ENCODE measurements at regions not wholly inside any gene's neighbourhood (a gene's known extent, or its start where the extent isn't known, plus 50 kb on each side); places are given as distances from the start of the nearest gene placed in this dataset.

DNA sequence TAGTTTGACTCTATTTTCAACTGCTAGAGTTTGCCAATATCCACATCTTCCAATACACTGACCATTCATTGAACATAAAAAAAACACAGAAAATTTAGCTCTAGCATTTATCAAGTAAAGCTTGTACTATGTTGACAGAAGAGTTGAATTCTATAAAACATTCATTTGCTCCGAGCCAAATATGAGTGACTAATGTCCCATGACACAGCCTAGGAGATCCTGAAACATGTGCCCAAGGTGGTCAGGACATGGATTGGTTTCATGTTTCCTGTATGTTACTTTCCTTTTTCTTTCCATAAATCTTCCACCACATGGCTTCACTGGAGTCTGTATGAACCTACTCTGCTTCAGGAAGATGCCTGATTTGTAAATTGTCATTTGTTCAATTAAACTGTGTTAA, 122.4 kb upstream of the PRDM9 start:
- Histone ChIP-seq H3K27ac (replicated peaks; ENCODE audit: low read length) (no peak overlapping the region), H3K36me3 (replicated peaks in 1 of 2; ENCODE audit: control insufficient read depth in 2 of 2, insufficient read depth in 2 of 2, low read length in 2 of 2) (no peaks in the 10 kb centered on the region), H2BK5ac (ENCODE audit: low read length) (no peak overlapping the region), H2AK5ac (ENCODE audit: low read depth, low read length) (no peak overlapping the region), H3K18ac (ENCODE audit: low read length) (no peak overlapping the region), H4K91ac (ENCODE audit: low read depth, low read length, poor library complexity) (no peak overlapping the region), H3K9me3 (replicated peaks in 1 of 2; ENCODE audit: control insufficient read depth in 2 of 2, insufficient read depth in 1 of 2, low read depth in 1 of 2, low read length in 2 of 2) (no peaks in the 10 kb centered on the region), H3K27me3 (ENCODE audit: control insufficient read depth in 3 of 3, insufficient read depth in 3 of 3, low read depth in 1 of 3, low read length in 3 of 3) (no peaks in the 10 kb centered on the region), H3K79me1 (ENCODE audit: low read depth, low read length) (no peaks in the 10 kb centered on the region), H3K14ac (ENCODE audit: low read length) (no peak overlapping the region), H3K9ac (ENCODE audit: low read depth, low read length, poor library complexity) (no peak overlapping the region), H3K4me1 (ENCODE audit: control insufficient read depth in 2 of 2, insufficient read depth in 1 of 2, low read depth in 1 of 2, low read length in 2 of 2) (peaks cover 0 to 9% of the 10 kb centered on the region in 2 donors), H2BK120ac (ENCODE audit: low read depth, low read length) (no peak overlapping the region), H3K4me3 (ENCODE audit: low read length in 2 of 2) (no peak overlapping the region), H2AFZ (ENCODE audit: low read length) (no peak overlapping the region), H2BK12ac (ENCODE audit: low read length) (no peak overlapping the region), H2BK15ac (ENCODE audit: low read length) (no peak overlapping the region), H3K4ac (ENCODE audit: low read length) (no peak overlapping the region), H3K23ac (ENCODE audit: low read depth, low read length, poor library complexity) (no peak overlapping the region), H3K4me2 (ENCODE audit: insufficient read depth, low read length, poor library complexity, severe bottlenecking) (no peak overlapping the region), H4K8ac (ENCODE audit: low read depth, low read length) (no peak overlapping the region)
- no CpG with 5 or more reads among the region's 1 CpG for WGBS, 2 donors (ENCODE audit: extremely low coverage in 2 of 2, insufficient read length in 2 of 2, insufficient replicate concordance in 1 of 2)
- no peak for DNase-seq (ENCODE audit: low spot score)

DNA sequence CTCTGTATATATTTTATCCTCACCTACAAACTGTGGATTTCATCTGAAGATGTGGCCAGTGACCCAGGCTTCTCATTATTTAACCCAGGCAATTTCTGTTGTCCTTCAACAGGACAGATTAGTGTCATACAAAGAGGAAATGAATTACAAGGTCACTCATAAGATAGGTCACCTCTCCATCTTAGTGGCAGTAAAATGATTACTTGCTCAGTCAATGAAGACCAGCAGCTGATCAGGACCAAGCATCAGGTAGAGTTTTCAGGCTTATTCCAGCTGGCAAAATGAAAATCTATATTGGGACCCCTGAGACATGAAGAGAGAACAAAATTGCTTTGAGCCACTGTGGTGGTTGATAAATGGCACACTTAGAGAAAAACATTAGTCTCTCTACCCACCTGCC, 135.2 kb upstream of the PRDM9 start:
- no peaks in the 10 kb centered on the region for H3K4me1 ChIP-seq (ENCODE audit: control insufficient read depth in 2 of 2, insufficient read depth in 1 of 2, low read depth in 1 of 2, low read length in 2 of 2)
- H3K9me3 ChIP-seq (replicated peaks in 1 of 2; ENCODE audit: control insufficient read depth in 2 of 2, insufficient read depth in 1 of 2, low read depth in 1 of 2, low read length in 2 of 2): no peaks in the 10 kb centered on the region
- no peak overlapping the region for H2BK120ac ChIP-seq (ENCODE audit: low read depth, low read length)
- no peak overlapping the region for H4K8ac ChIP-seq (ENCODE audit: low read depth, low read length)
- H2BK15ac ChIP-seq (ENCODE audit: low read length): no peak overlapping the region
- H3K18ac ChIP-seq (ENCODE audit: low read length): no peak overlapping the region
- no peak overlapping the region for H3K23ac ChIP-seq (ENCODE audit: low read depth, low read length, poor library complexity)
- no peak overlapping the region for H4K91ac ChIP-seq (ENCODE audit: low read depth, low read length, poor library complexity)
- H3K79me1 ChIP-seq (ENCODE audit: low read depth, low read length): no peaks in the 10 kb centered on the region
- H3K4me3 ChIP-seq (ENCODE audit: low read length in 2 of 2): no peak overlapping the region
- no peak overlapping the region for H2AK5ac ChIP-seq (ENCODE audit: low read depth, low read length)
- no peak overlapping the region for H3K9ac ChIP-seq (ENCODE audit: low read depth, low read length, poor library complexity)
- no peak overlapping the region for H2BK12ac ChIP-seq (ENCODE audit: low read length)
- H3K4me2 ChIP-seq (ENCODE audit: insufficient read depth, low read length, poor library complexity, severe bottlenecking): no peak overlapping the region
- no peak overlapping the region for H3K14ac ChIP-seq (ENCODE audit: low read length)
- no peak for DNase-seq (ENCODE audit: low spot score)
- no peak overlapping the region for H2AFZ ChIP-seq (ENCODE audit: low read length)
- no peaks in the 10 kb centered on the region for H3K27me3 ChIP-seq (ENCODE audit: control insufficient read depth in 3 of 3, insufficient read depth in 3 of 3, low read depth in 1 of 3, low read length in 3 of 3)
- H3K27ac ChIP-seq (replicated peaks; ENCODE audit: low read length): no peak overlapping the region
- H2BK5ac ChIP-seq (ENCODE audit: low read length): no peak overlapping the region
- H3K36me3 ChIP-seq (replicated peaks in 1 of 2; ENCODE audit: control insufficient read depth in 2 of 2, insufficient read depth in 2 of 2, low read length in 2 of 2): no peaks in the 10 kb centered on the region
- no peak overlapping the region for H3K4ac ChIP-seq (ENCODE audit: low read length)

DNA sequence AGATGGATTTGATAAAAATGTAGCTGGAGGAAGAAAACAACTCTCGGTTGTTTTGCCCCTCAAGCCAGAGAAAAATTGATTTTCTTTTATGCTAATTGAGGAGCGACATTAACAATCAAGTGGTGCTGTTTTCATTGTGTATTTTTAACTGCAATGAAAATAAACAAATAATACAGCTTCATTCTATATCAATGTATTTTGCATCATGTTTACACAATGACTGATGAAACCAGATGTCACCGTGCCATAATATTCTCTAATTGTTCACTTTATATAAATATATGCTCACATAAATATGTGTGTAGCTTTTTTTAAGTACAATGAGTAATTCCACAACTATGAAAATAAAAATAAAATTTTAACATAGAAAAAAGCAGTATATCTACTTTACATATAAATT, 139.0 kb upstream of the PRDM9 start:
- no peak overlapping the region for H3K4me3 ChIP-seq (ENCODE audit: low read length in 2 of 2)
- no peak overlapping the region for H3K27ac ChIP-seq (replicated peaks; ENCODE audit: low read length)
- H3K27me3 ChIP-seq (ENCODE audit: control insufficient read depth in 3 of 3, insufficient read depth in 3 of 3, low read depth in 1 of 3, low read length in 3 of 3): no peaks in the 10 kb centered on the region
- H3K4me1 ChIP-seq (ENCODE audit: control insufficient read depth in 2 of 2, insufficient read depth in 1 of 2, low read depth in 1 of 2, low read length in 2 of 2): no peaks in the 10 kb centered on the region
- H3K9me3 ChIP-seq (replicated peaks in 1 of 2; ENCODE audit: control insufficient read depth in 2 of 2, insufficient read depth in 1 of 2, low read depth in 1 of 2, low read length in 2 of 2): no peaks in the 10 kb centered on the region
- no peak overlapping the region for H2AFZ ChIP-seq (ENCODE audit: low read length)
- H3K4me2 ChIP-seq (ENCODE audit: insufficient read depth, low read length, poor library complexity, severe bottlenecking): no peak overlapping the region
- WGBS, 2 donors (ENCODE audit: extremely low coverage in 2 of 2, insufficient read length in 2 of 2, insufficient replicate concordance in 1 of 2): no CpG with 5 or more reads among the region's 3 CpGs
- no peaks in the 10 kb centered on the region for H3K79me1 ChIP-seq (ENCODE audit: low read depth, low read length)
- H2BK12ac ChIP-seq (ENCODE audit: low read length): no peak overlapping the region
- H3K9ac ChIP-seq (ENCODE audit: low read depth, low read length, poor library complexity): no peak overlapping the region
- no peak for DNase-seq (ENCODE audit: low spot score)
- H2BK15ac ChIP-seq (ENCODE audit: low read length): no peak overlapping the region
- no peak overlapping the region for H3K14ac ChIP-seq (ENCODE audit: low read length)
- no peaks in the 10 kb centered on the region for H3K36me3 ChIP-seq (replicated peaks in 1 of 2; ENCODE audit: control insufficient read depth in 2 of 2, insufficient read depth in 2 of 2, low read length in 2 of 2)
- no peak overlapping the region for H2BK120ac ChIP-seq (ENCODE audit: low read depth, low read length)
- no peak overlapping the region for H4K8ac ChIP-seq (ENCODE audit: low read depth, low read length)
- no peak overlapping the region for H3K23ac ChIP-seq (ENCODE audit: low read depth, low read length, poor library complexity)
- no peak overlapping the region for H3K4ac ChIP-seq (ENCODE audit: low read length)
- no peak overlapping the region for H2AK5ac ChIP-seq (ENCODE audit: low read depth, low read length)
- H2BK5ac ChIP-seq (ENCODE audit: low read length): no peak overlapping the region
- no peak overlapping the region for H3K18ac ChIP-seq (ENCODE audit: low read length)
- H4K91ac ChIP-seq (ENCODE audit: low read depth, low read length, poor library complexity): no peak overlapping the region

DNA sequence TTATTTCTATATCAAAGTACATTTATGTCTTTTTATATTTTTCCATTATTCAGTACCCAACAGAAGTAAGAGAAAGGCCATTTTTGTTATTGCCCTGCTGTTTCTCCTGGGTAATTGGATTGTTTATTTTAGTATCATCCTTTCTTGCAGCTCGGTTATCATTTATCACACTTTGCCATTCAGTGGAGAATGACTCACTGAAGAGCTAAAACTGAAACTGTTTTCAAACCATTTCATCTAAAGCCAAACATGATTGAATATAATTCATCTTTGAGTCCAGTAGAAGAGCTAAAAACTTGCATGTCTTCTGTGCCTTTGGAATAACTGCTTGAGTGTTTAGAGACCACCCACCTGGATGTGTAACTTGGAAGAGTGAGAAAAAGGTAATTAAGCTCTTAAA, 139.5 kb upstream of the PRDM9 start:
- H3K27me3 ChIP-seq (ENCODE audit: control insufficient read depth in 3 of 3, insufficient read depth in 3 of 3, low read depth in 1 of 3, low read length in 3 of 3): no peaks in the 10 kb centered on the region
- H2BK120ac ChIP-seq (ENCODE audit: low read depth, low read length): no peak overlapping the region
- H2BK12ac ChIP-seq (ENCODE audit: low read length): no peak overlapping the region
- H2BK15ac ChIP-seq (ENCODE audit: low read length): no peak overlapping the region
- no peak overlapping the region for H3K4ac ChIP-seq (ENCODE audit: low read length)
- H2BK5ac ChIP-seq (ENCODE audit: low read length): no peak overlapping the region
- no peak overlapping the region for H4K91ac ChIP-seq (ENCODE audit: low read depth, low read length, poor library complexity)
- H3K4me3 ChIP-seq (ENCODE audit: low read length in 2 of 2): no peak overlapping the region
- H2AFZ ChIP-seq (ENCODE audit: low read length): no peak overlapping the region
- no peak overlapping the region for H4K8ac ChIP-seq (ENCODE audit: low read depth, low read length)
- H3K79me1 ChIP-seq (ENCODE audit: low read depth, low read length): no peaks in the 10 kb centered on the region
- no peak overlapping the region for H3K4me2 ChIP-seq (ENCODE audit: insufficient read depth, low read length, poor library complexity, severe bottlenecking)
- H3K9me3 ChIP-seq (replicated peaks in 1 of 2; ENCODE audit: control insufficient read depth in 2 of 2, insufficient read depth in 1 of 2, low read depth in 1 of 2, low read length in 2 of 2): no peaks in the 10 kb centered on the region
- no CpG with 5 or more reads among the region's 1 CpG for WGBS, 2 donors (ENCODE audit: extremely low coverage in 2 of 2, insufficient read length in 2 of 2, insufficient replicate concordance in 1 of 2)
- H3K23ac ChIP-seq (ENCODE audit: low read depth, low read length, poor library complexity): no peak overlapping the region
- DNase-seq (ENCODE audit: low spot score): no peak
- no peak overlapping the region for H3K14ac ChIP-seq (ENCODE audit: low read length)
- no peak overlapping the region for H2AK5ac ChIP-seq (ENCODE audit: low read depth, low read length)
- no peaks in the 10 kb centered on the region for H3K4me1 ChIP-seq (ENCODE audit: control insufficient read depth in 2 of 2, insufficient read depth in 1 of 2, low read depth in 1 of 2, low read length in 2 of 2)
- no peak overlapping the region for H3K27ac ChIP-seq (replicated peaks; ENCODE audit: low read length)
- H3K9ac ChIP-seq (ENCODE audit: low read depth, low read length, poor library complexity): no peak overlapping the region
- no peak overlapping the region for H3K18ac ChIP-seq (ENCODE audit: low read length)
- H3K36me3 ChIP-seq (replicated peaks in 1 of 2; ENCODE audit: control insufficient read depth in 2 of 2, insufficient read depth in 2 of 2, low read length in 2 of 2): no peaks in the 10 kb centered on the region
